Mesenchymal stem cell (in vitro differentiated cells and primary cell): ENCODE measurements at regions not wholly inside any gene's neighbourhood (a gene's known extent, or its start where the extent isn't known, plus 50 kb on each side); places are given as distances from the start of the nearest gene placed in this dataset.

Experiments
- DNase-seq: peaks from one replicate; pipeline ENCODE4 v3.0.0-alpha.2; 2013
- H2AFZ ChIP-seq: one replicate; pipeline ENCODE4 v1.6.1; 2013; ENCODE audit warnings: low read depth, mild to moderate bottlenecking, control low read depth, inconsistent platforms, low read length, moderate library complexity
- H2AK5ac ChIP-seq: 2 replicates; pipeline ENCODE4 v1.6.1; 2013; ENCODE audit warnings: low read length, moderate library complexity, mild to moderate bottlenecking, inconsistent platforms; ENCODE audit not compliant: severe bottlenecking
- H2BK120ac ChIP-seq: one replicate; pipeline ENCODE4 v1.6.1; 2013; ENCODE audit warnings: low read depth, mild to moderate bottlenecking, inconsistent platforms, low read length, moderate library complexity
- H2BK12ac ChIP-seq, 2 experiments: one replicate each; pipeline ENCODE4 v1.6.1; 2013; ENCODE audit warnings: inconsistent platforms in 2 of 2, low read length in 2 of 2, mild to moderate bottlenecking in 2 of 2, moderate library complexity in 2 of 2, control low read depth in 1 of 2
- H2BK15ac ChIP-seq: one replicate; pipeline ENCODE4 v1.6.1; 2013; ENCODE audit warnings: mild to moderate bottlenecking, low read depth, inconsistent platforms; ENCODE audit not compliant: poor library complexity, severe bottlenecking
- H2BK5ac ChIP-seq: 2 replicates; pipeline ENCODE4 v1.6.1; 2013; ENCODE audit warnings: low read depth, mild to moderate bottlenecking, low read length, control low read depth, inconsistent platforms; ENCODE audit not compliant: poor library complexity, severe bottlenecking
- H3K14ac ChIP-seq, 2 experiments: one replicate each; pipeline ENCODE4 v1.6.1; 2013; ENCODE audit warnings: inconsistent platforms in 2 of 2, low read length in 2 of 2, control low read depth in 1 of 2, mild to moderate bottlenecking in 1 of 2, moderate library complexity in 1 of 2
- H3K18ac ChIP-seq, 2 experiments: one replicate each; pipeline ENCODE4 v1.6.1; 2013; ENCODE audit warnings: inconsistent platforms in 2 of 2, low read length in 2 of 2, control low read depth in 1 of 2, low read depth in 1 of 2, mild to moderate bottlenecking in 1 of 2
- H3K23ac ChIP-seq, 2 experiments: one replicate each; pipeline ENCODE4 v1.6.1; 2013; ENCODE audit warnings: inconsistent platforms in 2 of 2, low read length in 2 of 2, mild to moderate bottlenecking in 2 of 2, moderate library complexity in 2 of 2, control low read depth in 1 of 2
- H3K27ac ChIP-seq: 2 replicates; pipeline ENCODE4 v1.5.1; 2013; ENCODE audit warnings: mild to moderate bottlenecking, moderate library complexity, low read length, control low read depth, inconsistent platforms; ENCODE audit not compliant: poor library complexity, severe bottlenecking
- H3K27me3 ChIP-seq, 2 experiments: 2 replicates each; pipeline versions ENCODE4 v1.6.1 to v1.7.0; 2013; ENCODE audit warnings: low read length in 2 of 2, mild to moderate bottlenecking in 2 of 2, moderate library complexity in 2 of 2, control low read depth in 1 of 2, inconsistent platforms in 1 of 2; ENCODE audit not compliant: control insufficient read depth in 1 of 2, insufficient read depth in 1 of 2
- H3K36me3 ChIP-seq, 2 experiments: 2 replicates each; pipeline versions ENCODE4 v1.6.1 to v1.7.0; 2013; ENCODE audit warnings: low read length in 2 of 2, control low read depth in 1 of 2, inconsistent platforms in 1 of 2, low read depth in 1 of 2, mild to moderate bottlenecking in 1 of 2; ENCODE audit not compliant: insufficient read depth in 2 of 2, control insufficient read depth in 1 of 2
- H3K4ac ChIP-seq, 2 experiments: one replicate each; pipeline ENCODE4 v1.6.1; 2013; ENCODE audit warnings: inconsistent platforms in 2 of 2, low read length in 2 of 2, mild to moderate bottlenecking in 2 of 2, moderate library complexity in 2 of 2, control low read depth in 1 of 2, low read depth in 1 of 2
- H3K4me1 ChIP-seq: 2 replicates; pipeline ENCODE4 v1.6.1; 2013; ENCODE audit warnings: low read depth, low read length, control low read depth; ENCODE audit not compliant: control insufficient read depth, insufficient read depth
- H3K4me2 ChIP-seq: 2 replicates; pipeline ENCODE4 v1.6.1; 2013; ENCODE audit warnings: low read length, mild to moderate bottlenecking, inconsistent platforms; ENCODE audit not compliant: poor library complexity, severe bottlenecking
- H3K4me3 ChIP-seq, 2 experiments: 2 replicates each; pipeline versions ENCODE4 v1.5.1 to v1.7.0; 2013; ENCODE audit warnings: low read length in 2 of 2, mild to moderate bottlenecking in 2 of 2, control low read depth in 1 of 2, low read depth in 1 of 2; ENCODE audit not compliant: insufficient read depth in 1 of 2
- H3K79me1 ChIP-seq: replicated peaks from 2 replicates; pipeline ENCODE4 v1.6.1; 2013; ENCODE audit warnings: mild to moderate bottlenecking, control low read depth, low read length, inconsistent platforms; ENCODE audit not compliant: poor library complexity, severe bottlenecking
- H3K9ac ChIP-seq: 2 replicates; pipeline ENCODE4 v1.7.0; 2013; ENCODE audit warnings: mild to moderate bottlenecking, low read length, moderate library complexity
- H3K9me3 ChIP-seq: 2 replicates; pipeline ENCODE4 v1.7.0; 2013; ENCODE audit warnings: mild to moderate bottlenecking, low read length; ENCODE audit not compliant: control insufficient read depth
- H4K8ac ChIP-seq: one replicate; pipeline ENCODE4 v1.6.1; 2013; ENCODE audit warnings: inconsistent platforms, mild to moderate bottlenecking, low read length, moderate library complexity
- H4K91ac ChIP-seq: one replicate; pipeline ENCODE4 v1.6.1; 2013; ENCODE audit warnings: mild to moderate bottlenecking, low read length, inconsistent platforms
- WGBS: methylation state at CpG from one replicate; pipeline ENCODE4 v1.1.7; 2013; ENCODE audit warnings: mixed read lengths; 5-methylcytosine and 5-hydroxymethylcytosine counted together

DNA sequence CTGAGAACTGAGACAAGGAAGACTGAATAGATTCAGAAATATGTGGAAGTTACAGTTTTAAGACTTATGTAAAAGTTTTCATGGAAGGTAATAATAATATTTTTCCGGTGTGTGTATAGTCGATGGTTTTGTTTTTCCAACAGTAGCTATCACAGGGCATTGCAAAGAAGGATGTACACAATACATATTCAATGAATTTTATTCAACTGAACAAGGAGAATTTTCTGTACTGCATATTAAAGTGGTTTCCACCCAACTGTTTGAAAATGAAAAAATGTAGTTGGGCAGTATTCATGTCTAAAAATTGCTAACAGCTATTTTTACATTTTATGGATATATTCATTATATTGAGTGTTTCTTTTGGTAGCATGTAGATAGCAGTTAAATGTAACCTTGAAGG is 350.3 kb upstream of the ATP10A start:
- H2BK12ac ChIP-seq, result no peak overlapping the region
- H4K8ac ChIP-seq, result no peak overlapping the region
- no peak overlapping the region for H3K14ac ChIP-seq
- WGBS, result no CpG with 5 or more reads among the region's 2 CpGs
- no peak overlapping the region for H2AK5ac ChIP-seq
- H3K27ac ChIP-seq, result no peak overlapping the region
- H3K27me3 ChIP-seq, result no peaks in the 10 kb centered on the region
- H3K23ac ChIP-seq, result no peak overlapping the region
- H2BK5ac ChIP-seq, result no peak overlapping the region
- no peak for DNase-seq
- no peak overlapping the region for H3K18ac ChIP-seq
- no peak overlapping the region for H2AFZ ChIP-seq
- no peaks in the 10 kb centered on the region for H3K79me1 ChIP-seq
- H2BK120ac ChIP-seq, result no peak overlapping the region
- H2BK15ac ChIP-seq, result no peak overlapping the region
- no peaks in the 10 kb centered on the region for H3K36me3 ChIP-seq
- peaks cover 3% of the 10 kb centered on the region for H3K9me3 ChIP-seq
- no peak overlapping the region for H4K91ac ChIP-seq
- no peak overlapping the region for H3K4ac ChIP-seq
- no peak overlapping the region for H3K4me2 ChIP-seq
- H3K9ac ChIP-seq, result no peak overlapping the region
- no peak overlapping the region for H3K4me3 ChIP-seq
- no peaks in the 10 kb centered on the region for H3K4me1 ChIP-seq

DNA sequence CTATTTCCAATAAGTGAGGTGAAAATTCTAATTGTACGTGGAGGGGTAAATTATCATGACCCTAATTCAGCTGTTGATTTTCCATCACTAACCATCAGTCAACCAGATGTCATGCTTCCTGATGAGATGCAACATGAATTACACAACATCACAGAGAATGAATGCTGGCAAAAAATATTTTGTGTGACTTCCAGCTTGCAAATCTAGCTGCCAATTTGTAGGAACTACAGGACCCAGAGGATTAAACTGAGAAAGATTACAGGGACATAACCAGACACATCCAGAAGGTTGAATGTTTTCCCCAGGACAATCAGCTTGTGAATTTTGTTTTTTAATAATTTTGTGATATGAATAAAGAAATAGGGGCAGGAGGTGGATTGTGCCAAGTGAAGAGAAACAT is 349.0 kb upstream of the ATP10A start:
- WGBS, result no CpG with 5 or more reads among the region's 1 CpG
- no peak overlapping the region for H2BK5ac ChIP-seq
- H2AK5ac ChIP-seq, result no peak overlapping the region
- no peak overlapping the region for H3K4ac ChIP-seq
- no peaks in the 10 kb centered on the region for H3K79me1 ChIP-seq
- no peak overlapping the region for H3K14ac ChIP-seq
- H2AFZ ChIP-seq, result no peak overlapping the region
- no peak overlapping the region for H2BK12ac ChIP-seq
- no peak overlapping the region for H2BK15ac ChIP-seq
- no peak overlapping the region for H3K23ac ChIP-seq
- no peak overlapping the region for H4K91ac ChIP-seq
- peaks cover 3% of the 10 kb centered on the region for H3K9me3 ChIP-seq
- no peak overlapping the region for H3K4me2 ChIP-seq
- no peaks in the 10 kb centered on the region for H3K4me1 ChIP-seq
- DNase-seq, result no peak
- H3K4me3 ChIP-seq, result no peak overlapping the region
- H3K9ac ChIP-seq, result no peak overlapping the region
- H3K36me3 ChIP-seq, result no peaks in the 10 kb centered on the region
- no peak overlapping the region for H4K8ac ChIP-seq
- no peak overlapping the region for H2BK120ac ChIP-seq
- no peak overlapping the region for H3K18ac ChIP-seq
- no peaks in the 10 kb centered on the region for H3K27me3 ChIP-seq
- no peak overlapping the region for H3K27ac ChIP-seq

DNA sequence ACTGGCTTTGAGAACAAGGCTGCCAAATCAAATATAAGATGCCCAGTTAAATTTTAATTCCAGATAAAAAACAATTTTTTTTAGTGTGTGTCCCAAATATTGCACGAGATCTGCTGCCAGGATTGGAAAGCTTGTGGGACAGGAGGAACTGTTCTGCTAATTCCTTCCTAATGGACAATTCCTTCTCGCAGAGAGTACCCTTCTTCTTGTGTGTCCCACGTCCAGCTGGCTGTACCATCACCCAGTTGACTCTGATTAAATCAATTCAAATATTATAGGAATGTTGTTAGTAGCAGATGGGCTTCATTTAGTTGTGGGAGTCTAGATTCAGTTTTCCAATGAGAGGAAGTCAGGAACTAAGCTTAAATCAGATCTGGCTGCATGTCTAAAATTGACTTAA is 347.9 kb upstream of the ATP10A start:
- H3K27me3 ChIP-seq, result no peaks in the 10 kb centered on the region
- H3K18ac ChIP-seq, result no peak overlapping the region
- H2BK15ac ChIP-seq, result no peak overlapping the region
- H3K9ac ChIP-seq, result no peak overlapping the region
- H2BK120ac ChIP-seq, result no peak overlapping the region
- no peak overlapping the region for H4K8ac ChIP-seq
- H3K9me3 ChIP-seq, result peaks cover 3% of the 10 kb centered on the region
- H3K4ac ChIP-seq, result no peak overlapping the region
- H3K23ac ChIP-seq, result no peak overlapping the region
- H2BK12ac ChIP-seq, result no peak overlapping the region
- H2BK5ac ChIP-seq, result no peak overlapping the region
- 33% methylated on average over 1 of the region's 3 CpGs for WGBS
- H3K4me1 ChIP-seq, result no peaks in the 10 kb centered on the region
- H3K79me1 ChIP-seq, result no peaks in the 10 kb centered on the region
- H2AK5ac ChIP-seq, result no peak overlapping the region
- H2AFZ ChIP-seq, result no peak overlapping the region
- no peak overlapping the region for H3K14ac ChIP-seq
- H4K91ac ChIP-seq, result no peak overlapping the region
- DNase-seq, result no peak
- no peak overlapping the region for H3K4me2 ChIP-seq
- no peaks in the 10 kb centered on the region for H3K36me3 ChIP-seq
- no peak overlapping the region for H3K27ac ChIP-seq
- H3K4me3 ChIP-seq, result no peak overlapping the region

DNA sequence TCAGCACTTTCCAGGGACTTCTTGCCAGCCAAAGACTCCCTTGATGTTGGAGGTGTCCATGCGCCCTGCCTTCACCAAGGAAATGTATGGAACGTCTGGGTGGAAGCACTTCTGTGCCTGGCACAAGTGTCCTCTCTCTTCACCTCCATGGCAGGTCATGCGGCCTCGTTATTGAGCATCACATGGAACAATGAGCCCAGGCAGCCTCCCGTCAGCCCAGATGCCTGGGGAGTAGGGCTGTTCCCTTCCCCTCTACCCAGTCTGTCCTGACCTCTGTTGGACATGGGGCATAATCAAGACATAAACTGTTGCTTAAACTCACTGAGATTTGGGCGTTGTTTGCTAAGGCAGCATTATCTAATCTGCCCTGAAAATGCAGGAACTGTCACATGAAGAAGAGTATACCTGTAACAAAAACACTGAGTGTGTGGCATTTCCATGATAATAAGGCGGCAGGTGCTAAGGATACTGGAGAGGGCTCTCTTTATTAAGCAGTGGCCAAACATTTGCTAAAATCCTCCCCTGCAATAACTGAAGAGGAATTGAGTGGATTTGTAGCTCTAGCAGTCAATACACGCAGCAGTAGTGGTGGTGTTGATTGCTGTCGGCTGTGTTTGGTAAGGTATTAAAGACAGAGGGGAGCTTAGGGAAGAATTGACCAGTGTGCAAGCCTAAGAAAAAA is 338.2 kb upstream of the ATP10A start:
- H3K23ac ChIP-seq, result no peak overlapping the region
- H3K27ac ChIP-seq, result no peak overlapping the region
- H3K9ac ChIP-seq, result no peak overlapping the region
- no peak overlapping the region for H3K4me2 ChIP-seq
- no peak overlapping the region for H3K4ac ChIP-seq
- no peak overlapping the region for H3K4me3 ChIP-seq
- WGBS, result 69% methylated on average over 9 of the region's 9 CpGs
- no peaks in the 10 kb centered on the region for H3K27me3 ChIP-seq
- no peak overlapping the region for H2BK120ac ChIP-seq
- no peak overlapping the region for H4K91ac ChIP-seq
- H4K8ac ChIP-seq, result no peak overlapping the region
- H3K18ac ChIP-seq, result no peak overlapping the region
- DNase-seq, result no peak
- no peak overlapping the region for H2BK5ac ChIP-seq
- H2BK12ac ChIP-seq, result no peak overlapping the region
- no peaks in the 10 kb centered on the region for H3K9me3 ChIP-seq
- H3K4me1 ChIP-seq, result no peaks in the 10 kb centered on the region
- H2AFZ ChIP-seq, result no peak overlapping the region
- H2BK15ac ChIP-seq, result no peak overlapping the region
- no peaks in the 10 kb centered on the region for H3K79me1 ChIP-seq
- H2AK5ac ChIP-seq, result no peak overlapping the region
- no peak overlapping the region for H3K14ac ChIP-seq
- no peaks in the 10 kb centered on the region for H3K36me3 ChIP-seq
